ENCODE measurements at regions not wholly inside any gene's neighbourhood (a gene's known extent, or its start where the extent isn't known, plus 50 kb on each side); places are given as distances from the start of the nearest gene placed in this dataset.
"Not testable (repeated sequence)": the region's sequence is repeated elsewhere in the genome, so short reads cannot be mapped to it uniquely, and the experiment has no call there.

DNA sequence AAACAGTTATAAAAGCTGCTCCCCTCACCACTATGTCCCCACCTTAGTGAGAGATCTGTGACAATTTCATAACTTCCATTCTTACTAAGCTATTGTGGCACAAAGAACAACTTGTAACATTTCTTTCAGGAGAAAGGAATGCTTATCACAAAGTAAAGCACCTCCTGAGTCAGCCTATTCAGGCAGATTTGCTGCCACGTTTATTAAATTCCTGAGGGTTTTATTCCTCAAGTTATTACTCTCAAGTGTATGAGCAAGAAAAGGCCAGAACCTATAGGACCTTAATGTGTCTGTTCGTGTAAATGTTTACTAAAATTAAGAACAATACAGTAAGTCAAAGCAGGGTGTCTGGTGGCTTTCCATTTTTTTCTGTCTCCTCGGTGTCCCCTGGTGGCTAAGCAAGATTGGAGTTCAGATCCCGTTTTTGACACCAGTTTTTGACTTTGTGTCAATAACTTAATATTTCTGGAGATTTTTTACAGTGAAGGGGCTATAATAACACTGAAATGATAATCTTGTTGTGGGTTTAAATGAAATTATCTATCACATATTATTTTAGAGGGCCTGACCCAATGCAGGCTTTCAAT lies 1539.6 kb downstream of the BRINP3 start:
- peak; percentile 56 to 63 for DNase-seq

DNA sequence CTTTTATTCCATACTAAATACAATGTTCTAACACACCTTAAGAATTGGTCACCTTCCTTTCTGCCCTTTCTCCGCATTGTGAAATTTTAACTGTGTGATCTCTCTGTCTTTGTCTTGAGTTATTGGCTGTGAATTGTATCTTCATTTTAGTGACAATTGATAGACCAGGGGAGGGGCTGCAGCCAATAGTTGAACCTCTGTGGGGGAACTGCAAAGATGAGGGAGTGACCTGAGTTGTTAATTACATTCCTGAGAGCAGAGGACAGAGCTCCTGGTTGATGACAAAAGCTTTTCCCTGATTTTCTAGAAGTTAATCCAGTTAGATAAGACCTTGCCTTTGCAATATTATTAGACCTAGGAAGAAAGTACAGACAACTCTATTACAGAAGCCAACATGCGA lies 1535.7 kb downstream of the BRINP3 start:
- DNase-seq: no peak

DNA sequence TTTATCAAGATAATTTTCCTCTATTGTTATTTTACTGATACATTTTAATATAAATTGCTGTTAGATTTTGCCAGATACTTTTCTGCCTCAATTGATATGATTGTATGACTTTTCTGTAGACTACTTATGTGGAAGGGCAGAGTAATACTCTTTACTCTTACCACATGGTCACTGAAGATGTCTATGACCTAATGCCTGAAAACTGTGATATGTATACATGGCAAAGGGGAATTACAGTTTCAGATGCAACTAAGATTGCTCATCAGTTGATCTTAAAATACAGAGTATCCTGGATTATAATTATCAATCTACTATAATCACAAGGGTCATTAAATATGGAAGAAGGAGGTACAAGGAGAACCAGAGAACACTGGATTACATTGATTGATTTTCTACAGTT lies 1528.0 kb downstream of the BRINP3 start:
- no peak for DNase-seq

DNA sequence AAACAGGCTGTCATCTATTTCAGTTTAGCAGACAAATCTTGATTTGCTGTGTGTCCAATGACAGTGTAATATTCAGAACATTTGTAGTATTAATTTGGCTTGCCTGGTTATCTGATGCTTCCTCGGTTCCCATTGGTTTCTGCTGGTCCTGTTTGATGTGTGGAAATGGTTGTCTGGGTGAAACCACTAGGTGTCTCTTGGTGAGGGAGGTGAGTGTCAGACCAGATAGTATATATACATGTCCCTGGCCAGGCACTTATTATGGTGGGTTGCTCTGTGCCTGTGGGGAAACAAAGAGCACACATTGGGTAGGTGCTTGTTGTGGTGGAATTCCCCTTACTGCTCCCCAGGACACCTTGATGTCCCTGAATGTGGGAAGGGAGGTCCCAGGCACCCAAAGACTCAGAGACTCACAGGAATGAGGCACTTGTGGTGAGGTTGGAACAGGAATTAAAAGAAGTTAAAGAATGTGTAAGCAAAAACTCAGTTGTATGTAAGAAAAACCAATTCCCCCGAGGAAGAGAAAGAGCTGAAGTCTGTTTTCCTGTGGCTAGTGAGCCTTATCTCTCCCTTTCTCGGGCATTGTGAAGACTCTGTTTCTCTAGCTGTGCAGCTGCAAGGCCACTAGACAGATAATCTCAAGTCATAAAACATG lies 1519.1 kb downstream of the BRINP3 start:
- no peak for DNase-seq

DNA sequence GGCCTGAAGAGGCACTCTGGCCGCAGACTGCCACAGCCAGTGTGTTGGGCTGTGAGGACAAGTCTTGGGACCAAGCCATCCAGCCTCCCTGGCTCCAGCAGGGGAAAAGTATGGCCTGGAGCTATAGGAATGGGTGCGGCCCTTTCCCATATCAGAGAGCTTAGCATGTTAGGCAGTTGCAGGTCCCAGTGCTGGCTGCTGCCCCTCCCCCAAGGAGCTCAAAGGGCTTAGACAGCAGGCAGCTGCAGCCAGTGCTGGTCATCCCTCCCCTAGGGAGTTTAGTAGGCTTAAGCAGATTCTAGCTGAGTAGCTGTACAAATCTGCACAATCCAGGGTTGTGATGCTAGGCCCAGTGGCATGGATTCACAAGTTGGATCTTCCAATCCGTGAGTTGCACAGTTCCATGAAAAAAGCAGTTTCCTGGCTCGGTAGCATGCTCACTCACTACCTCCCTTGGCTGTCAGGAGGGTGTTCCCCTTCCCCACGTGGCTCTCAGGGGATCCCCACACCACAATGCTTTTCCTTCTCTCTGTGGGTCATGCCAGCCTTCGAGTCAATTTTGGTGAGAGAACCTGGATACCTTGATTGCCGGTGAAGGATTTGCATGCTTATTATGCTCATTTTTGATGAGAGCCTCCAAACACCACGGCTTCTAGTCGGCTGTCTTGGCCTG lies 1490.8 kb downstream of the BRINP3 start:
- no peak for DNase-seq

DNA sequence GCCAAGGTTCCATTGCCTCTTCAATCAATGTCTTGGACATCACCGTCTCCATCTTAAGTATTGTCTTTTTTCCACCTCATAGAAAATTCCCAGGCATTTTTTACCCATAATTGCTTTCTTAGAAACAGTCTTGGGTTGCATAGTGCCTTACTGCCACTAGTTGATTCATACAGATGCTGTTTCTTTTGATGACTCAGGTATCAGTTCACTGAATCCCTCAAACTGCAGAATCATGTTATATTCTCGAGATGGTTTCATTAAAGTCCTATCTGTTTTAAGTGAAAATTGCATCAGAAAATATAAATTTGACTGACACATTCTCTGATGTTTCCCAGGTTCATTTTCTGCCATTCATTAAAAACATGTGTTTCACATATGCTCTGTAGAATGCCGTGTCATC lies 1489.1 kb downstream of the BRINP3 start:
- no peak for DNase-seq

DNA sequence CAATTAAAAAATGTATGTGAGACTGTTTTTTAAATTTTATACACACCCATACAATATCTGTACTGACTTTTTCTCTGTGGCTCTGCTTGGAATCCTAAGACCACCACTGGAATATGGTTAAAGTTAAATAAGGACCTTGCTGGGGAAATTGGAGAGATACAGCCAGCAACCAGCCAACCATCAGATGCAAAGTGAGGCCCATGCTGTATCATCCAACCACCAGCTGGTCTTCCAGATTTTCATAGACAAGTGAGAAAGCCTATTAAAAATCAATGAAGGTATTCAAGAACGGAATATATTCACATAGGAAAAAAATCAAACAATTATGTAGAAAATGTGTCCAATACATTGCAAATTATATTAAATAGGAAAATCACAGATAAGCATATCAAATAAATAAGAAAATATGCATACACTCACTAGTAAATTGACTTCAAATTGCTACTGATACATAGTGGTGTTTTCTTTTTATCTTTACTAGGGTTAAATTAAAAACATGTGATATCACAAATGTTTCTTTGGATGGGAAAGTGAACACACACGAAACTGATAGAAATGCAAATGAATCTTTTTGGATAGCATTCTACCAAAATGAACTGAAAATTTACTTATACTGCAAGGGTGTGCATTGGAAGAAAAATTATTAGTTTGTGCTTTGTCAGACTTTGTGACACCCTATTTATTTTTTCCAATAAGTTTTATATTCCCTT lies 1486.3 kb downstream of the BRINP3 start:
- no peak for DNase-seq

DNA sequence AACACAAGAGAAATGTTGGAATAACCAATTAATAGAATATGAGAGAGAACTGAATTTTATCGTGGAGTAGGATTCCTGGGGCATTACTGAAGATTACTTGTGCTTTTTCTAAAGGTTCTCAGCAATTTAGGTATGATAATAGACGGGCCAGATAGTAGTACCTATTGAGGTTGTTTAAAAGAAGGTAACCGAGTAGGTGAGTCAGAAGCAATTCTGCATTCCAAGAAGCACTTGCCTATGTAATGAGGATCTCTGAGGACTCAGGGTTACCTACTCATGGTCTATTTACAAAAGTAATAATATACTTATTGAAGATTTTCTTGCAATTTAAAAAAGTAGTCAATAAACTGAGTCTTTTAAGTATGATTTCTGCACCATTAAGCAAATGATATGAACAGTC lies 1469.8 kb downstream of the BRINP3 start:
- DNase-seq: no peak

DNA sequence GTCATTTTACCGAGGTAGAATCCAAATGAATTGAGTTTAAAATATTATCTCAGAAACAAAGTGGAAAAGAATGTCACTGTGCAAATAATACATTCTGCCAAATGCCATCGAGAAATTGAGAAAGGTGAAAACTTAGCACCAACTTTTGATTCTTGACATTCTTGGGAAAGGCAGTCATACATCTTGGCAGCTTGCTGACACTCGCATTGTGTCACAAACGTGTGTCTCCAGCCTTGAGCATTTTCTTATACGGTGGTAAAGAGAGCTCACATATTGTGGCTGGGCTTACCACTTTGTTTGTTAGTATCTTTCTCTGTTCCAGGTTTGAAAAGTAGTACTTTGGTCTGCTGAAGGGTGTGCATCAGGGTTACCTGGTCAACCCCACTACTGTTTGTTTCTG lies 1456.1 kb downstream of the BRINP3 start:
- DNase-seq: no peak

DNA sequence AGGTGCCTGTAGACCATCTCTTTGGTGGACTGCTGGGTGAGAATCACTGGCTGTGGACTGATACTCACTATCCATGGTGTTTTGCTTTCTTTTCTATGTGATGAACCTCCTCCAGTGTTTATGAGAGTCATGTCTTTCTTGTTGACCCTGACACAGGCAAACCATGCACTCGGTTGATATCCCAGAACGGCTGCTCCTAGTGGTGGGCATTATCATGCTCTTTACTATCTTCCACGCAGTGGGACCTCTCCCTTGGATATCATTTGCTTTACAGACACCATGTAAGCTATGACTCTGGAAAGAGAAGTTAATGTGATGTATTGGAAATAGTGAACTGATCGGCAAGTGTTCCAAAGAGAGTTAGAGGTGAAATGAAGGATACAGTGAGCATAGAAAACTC lies 1455.6 kb downstream of the BRINP3 start:
- no peak for DNase-seq

DNA sequence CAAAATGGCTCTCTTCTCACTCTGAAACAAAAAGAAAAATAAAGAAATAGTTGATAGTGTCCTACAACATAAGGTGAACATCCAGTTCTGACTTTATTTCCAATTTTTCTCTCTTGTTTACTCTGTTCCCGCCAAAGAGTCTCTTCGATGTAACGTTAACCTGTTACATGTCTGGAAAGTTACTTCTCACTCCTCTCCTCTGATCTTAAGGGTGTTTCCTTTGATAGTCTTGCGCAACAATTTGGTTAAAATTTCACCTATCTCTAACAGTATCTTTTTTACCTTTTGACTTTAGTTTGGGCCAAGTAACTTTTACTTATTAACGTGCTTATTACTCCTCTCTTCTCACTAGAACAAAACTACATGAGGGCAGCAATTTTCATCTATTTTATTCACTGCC lies 1450.2 kb downstream of the BRINP3 start:
- DNase-seq: no peak

DNA sequence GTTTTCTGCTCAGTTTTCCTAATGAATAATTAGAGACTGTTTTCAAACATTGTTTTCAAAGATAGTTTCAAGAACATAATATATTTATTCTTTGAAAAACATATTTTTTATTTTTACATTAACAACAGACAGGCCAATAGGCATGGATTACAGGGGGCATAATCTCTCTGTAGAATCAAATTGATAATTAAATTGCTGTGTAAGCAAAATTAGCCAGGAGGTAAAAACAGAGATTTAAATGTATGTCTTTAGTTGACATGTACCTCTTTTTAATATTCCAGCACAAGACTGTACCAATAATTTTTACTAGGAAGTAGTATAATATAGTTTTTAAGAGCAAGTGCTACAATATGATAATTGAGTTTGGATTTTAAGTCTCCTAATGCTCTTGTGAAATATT lies 1444.5 kb downstream of the BRINP3 start:
- DNase-seq: no peak

DNA sequence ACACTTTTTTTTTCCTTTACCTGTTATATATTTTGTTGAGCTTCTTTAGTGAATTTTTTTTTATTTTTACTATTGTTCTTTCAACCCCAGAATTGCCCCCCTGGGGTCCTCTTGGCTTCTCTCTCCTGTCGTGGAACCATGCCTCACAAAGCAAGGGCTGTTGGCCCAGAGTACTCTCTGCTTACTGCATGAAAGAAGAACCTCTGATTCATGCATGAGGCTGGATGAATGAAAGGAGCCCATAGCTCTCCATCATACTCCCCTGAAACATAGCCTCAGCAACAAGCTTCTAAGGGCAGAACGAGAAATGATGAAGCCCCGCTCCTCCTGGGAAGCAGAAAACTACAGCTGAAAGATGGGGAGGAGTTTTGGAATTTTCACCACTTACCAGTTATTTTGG lies 1441.0 kb downstream of the BRINP3 start:
- no peak for DNase-seq

DNA sequence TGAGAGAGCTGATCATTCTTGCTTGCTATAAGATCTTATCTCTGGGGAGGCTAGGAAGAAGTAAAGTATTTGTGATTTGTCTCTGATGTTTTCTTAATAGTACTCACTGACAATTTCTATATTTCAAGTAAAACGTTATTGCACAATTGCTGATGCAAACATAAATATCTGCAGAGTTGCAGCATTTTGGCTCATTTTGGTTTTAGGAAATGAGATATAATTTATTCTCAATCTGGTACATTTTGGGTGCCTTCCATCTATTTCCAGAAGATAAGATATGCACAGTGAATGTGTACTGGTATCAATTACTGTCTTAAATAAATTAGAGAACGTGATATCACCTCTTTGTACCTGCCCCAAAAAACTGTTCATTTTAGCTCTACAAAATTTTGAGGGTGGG lies 1431.5 kb downstream of the BRINP3 start:
- no peak for DNase-seq

DNA sequence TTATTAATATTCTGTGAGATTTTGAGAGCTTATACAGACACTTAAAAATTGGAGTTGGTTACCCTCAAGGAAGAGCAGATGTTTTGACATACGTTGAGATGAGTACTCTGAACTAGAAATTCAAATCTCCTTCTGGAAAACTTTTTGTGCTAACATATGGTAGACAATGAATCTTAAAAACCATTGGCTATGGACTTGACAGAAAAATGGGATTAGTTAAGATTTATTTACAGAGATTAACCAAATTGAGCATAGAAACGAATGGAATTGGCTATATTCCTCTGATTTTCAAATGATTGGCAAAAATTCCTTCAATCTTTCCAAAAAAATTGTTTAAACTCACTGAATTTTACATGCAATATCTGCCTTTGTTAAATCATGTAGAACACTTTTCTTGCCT lies 1392.9 kb downstream of the BRINP3 start:
- DNase-seq: no peak

DNA sequence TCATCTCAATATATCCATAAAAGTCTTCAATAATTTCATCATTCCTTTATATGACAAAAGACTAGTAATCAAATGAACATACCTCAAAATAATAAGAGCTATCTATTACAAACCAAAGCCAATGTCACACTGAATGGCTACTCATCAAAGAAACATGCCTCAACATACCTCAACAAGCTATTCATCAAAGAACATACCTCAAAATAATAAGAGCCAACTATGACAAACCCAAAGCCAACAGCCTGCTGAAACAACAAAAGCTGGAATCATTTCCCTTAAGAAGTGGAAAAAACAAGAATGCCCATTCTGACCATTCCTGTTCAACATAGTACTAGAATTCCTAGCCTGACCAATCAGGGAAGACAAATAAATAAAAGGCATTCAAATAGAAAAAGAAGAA lies 1373.7 kb downstream of the BRINP3 start:
- DNase-seq: no peak

DNA sequence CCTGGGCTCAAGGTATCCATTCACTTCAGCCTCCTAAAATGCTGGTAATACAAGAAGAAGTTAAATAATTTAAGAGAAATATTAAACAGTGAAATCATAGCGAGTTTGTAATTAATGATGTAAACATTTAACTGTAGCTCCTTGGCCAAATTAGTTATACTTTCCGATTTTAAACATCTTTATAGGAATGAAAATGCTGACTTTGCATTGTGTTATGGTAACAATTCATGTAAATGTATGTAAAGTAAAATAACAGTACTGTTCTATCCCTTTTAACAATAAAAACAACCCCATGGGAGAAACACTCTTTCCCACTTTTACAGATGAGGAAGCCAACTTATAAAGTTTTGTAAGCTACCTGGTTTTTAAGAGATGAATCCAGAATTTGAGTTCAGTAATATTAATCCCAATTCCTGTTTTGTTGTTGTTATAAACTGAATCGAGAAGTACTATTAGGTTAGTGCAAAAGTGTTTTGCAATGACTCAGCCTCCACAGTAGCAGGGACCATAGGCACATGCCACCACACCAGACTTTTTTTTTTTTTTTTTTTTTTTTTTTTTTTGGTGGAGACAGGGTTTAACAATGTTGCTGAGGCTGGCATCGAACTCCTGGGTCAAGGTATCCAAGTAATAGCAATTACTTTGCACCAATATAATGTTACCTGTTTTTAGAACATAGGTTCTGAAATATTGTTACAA lies 1360.4 kb downstream of the BRINP3 start:
- DNase-seq: no peak

DNA sequence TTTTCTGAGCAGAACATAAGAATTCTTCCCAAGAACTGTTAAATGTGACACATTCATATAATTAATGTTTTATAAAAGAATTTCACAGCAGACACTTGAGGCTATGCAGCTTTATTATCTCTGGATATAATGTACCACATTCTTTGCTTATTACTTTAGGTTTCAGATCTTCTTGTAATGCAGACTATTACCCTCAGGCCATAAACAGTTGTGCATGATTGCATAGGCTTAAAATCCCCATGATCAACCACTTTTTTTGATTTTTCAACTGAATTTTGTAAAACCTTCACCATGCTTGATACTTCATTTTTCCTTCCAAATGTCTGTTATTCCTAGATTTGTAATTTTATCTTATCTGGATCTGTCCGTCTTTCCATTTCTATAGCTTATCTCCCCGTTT lies 1355.7 kb downstream of the BRINP3 start:
- DNase-seq: no peak

DNA sequence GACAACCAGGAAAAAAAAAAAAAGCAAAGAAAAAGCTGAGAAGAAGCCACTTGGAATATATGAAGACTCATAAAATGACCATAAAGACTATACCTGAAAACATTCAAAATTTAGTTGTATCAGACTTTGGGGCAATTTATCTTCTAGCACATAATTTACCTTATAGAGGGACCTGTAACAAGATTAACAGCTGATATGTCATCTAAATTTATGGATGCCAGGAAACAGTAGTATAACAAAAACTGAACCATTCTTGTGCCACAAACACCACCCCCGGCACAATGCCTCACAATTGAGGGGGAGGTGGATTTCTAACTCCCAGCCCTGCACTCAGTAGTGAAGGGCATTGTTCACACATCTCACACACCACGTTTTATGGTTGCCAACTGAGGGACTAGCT lies 1352.0 kb downstream of the BRINP3 start:
- DNase-seq: no peak

DNA sequence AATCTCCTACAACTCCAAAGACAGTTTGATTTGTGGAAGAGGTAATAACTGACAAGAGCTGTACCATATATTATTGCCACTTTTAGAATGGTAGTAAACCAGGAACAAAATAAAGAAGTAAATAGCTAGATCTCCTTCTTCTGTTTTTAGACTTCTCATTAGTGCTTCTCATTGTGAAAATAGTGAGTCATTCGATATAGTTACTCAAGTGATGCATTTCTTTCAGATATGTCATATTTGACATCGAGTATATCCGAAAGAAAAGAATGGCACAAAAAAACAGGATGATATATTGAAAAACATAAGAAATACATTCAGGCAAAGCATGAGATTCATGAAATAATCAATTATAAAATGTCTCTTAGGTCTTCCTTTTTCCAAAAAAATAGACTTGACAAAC lies 1346.1 kb downstream of the BRINP3 start:
- DNase-seq: no peak

DNA sequence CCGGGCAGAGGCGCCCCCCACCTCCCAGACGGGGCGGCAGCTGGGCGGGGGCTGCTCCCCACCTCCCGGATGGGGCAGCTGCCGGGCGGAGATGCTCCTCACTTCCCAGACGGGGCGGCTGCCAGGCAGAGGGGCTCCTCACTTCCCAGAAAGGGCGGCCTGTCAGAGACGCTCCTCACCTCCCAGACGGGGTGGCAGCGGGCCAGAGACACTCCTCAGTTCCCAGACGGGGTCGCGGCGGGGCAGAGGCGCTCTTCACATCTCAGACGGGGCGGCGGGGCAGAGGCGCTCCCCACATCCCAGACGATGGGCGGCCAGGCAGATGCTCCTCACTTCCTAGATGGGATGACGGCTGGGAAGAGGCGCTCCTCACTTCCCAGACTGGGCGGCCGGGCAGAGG lies 1337.9 kb downstream of the BRINP3 start:
- not testable (repeated sequence) for DNase-seq

DNA sequence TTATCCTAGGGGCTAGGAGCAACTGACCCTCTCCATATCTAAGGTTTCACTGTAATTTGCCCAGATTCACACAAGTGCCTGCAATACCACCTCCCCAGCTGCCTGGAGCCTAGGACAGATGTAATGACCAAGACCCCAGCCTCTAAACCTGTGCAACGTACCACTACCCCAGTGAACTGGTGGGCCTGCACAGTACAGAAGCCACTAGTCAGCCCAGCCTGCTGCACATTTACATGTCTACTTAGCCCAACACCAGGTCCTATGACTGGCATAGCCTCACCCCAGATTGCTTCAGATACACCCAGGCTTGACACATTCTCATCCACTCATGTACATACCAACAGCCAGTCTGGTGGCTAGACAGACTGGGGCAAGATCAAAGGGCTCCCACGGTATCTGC lies 1336.6 kb downstream of the BRINP3 start:
- no peak for DNase-seq
